COR-L47 (cell line): ENCODE measurements at regions not wholly inside any gene's neighbourhood (a gene's known extent, or its start where the extent isn't known, plus 50 kb on each side); places are given as distances from the start of the nearest gene placed in this dataset.

ENCODE experiments used
- DNase-seq: peaks from one replicate; lab custom pipeline; 2025; lab: John Stamatoyannopoulos, UW

- no peak for DNase-seq
Observed at GRCh38 chr4:26140150-26140898, 180.5 kb upstream of the RBPJ start.

DNA sequence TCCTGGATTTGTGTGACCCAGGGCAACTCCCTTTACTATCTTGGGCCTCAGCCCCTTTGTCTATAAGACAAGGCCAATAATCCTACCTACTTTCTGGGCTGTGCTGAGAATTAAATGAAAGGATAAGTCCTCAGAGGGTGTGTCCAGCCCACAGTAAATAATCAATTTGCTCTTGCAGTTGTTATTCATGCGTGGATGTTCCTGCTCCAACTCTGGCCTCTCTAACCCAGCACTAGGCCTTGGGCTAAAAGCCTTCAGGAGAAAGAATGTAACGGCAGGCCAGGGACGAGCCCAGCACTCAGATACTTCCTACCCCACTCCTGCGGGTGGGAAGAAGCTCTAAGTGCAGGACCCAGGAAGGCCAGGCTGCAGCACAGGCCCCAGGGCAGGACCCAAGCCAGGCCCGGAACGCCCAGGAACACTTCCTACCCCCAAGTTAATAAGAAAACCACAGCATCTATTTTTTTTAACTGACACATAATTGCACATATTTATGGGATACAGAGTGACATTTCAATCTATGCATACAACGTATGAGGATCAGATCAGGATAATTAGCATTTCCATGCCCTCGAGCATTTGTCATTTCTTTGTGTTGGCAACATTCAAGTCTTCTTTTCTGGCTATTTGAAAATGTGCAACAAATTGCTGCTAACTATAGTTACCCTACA is 179.6 kb upstream of the RBPJ start:
- no peak for DNase-seq

- no peak for DNase-seq
Observed at GRCh38 chr4:26141911-26142638, 178.7 kb upstream of the RBPJ start.

DNA sequence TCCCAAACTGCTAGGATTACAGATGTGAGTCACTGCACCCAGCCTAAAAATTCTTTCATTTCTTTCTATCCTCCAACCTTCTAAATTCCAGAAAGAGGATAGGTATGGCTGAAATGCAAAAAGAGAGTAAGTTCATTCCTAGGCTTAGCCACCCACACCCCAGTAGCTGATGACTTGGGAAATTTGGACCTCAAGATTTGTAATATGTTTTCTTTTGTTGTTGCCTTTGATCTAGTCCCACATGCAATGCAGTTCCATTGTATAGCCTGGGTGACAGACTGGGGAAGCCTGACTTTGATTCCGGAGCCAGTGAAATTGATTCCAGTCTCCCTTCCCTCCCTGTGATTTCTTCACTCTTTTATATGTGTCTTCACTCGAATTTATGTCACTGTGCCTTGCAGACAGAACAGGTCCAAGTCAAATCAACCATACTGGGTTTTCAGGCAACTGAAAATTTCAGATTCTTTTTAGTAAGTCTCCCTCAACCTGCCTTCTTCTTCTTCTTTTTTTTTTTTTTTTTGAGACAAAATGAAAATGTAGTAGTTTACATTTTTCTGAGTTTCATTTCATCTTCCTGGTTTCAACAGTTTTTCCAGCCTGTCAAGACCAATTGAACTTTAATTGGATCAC is 176.2 kb upstream of the RBPJ start:
- DNase-seq = no peak

- DNase-seq = peak; percentile 14
Observed at GRCh38 chr4:26145212-26145611, 175.6 kb upstream of the RBPJ start.

GRCh38 chr4:26148927-26149326 is 171.9 kb upstream of the RBPJ start:
- no peak for DNase-seq

- no peak for DNase-seq
Observed at GRCh38 chr4:26150948-26151347, 169.9 kb upstream of the RBPJ start.

DNA sequence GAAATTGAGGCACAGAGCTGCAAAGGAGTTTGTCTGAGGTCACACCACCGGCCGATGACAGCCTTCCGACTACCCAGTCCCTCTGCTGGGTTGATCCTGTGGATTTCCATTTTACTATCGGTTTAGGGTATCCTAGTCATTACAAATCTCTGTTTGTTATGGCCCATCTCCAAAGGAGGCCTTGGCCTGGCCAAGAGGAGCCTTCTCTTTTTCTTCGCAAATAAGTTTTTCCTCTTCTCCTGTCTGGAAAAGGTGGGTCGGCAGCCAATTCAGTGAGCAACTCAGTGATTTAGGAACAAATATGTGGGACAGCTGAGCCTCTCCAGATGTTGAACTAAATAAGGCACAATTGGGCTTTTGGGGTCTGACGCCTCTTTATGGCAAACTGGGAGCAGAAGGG is 169.2 kb upstream of the RBPJ start:
- no peak for DNase-seq

GRCh38 chr4:26152056-26152455 is 168.8 kb upstream of the RBPJ start:
- no peak for DNase-seq

GRCh38 chr4:26157541-26157940 is 163.3 kb upstream of the RBPJ start:
- no peak for DNase-seq

DNA sequence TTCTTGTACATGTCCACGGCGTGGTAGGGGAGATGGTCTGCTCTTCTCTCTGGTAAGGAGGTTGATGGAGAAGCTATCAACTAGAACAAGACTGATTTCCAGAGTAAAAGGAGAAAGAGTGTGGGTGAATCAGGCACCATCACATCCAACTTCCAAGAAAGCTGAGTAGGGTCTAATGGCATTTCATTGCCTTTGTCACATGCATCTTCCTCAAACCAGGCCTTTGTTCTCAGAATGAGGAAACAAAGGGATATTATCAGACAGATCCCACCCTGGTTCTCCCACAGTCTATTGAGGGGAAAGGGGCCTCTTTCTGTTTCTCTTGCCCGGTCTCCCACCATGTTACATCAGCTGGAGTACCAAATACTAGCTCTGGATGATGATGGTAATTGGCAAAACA is 160.2 kb upstream of the RBPJ start:
- DNase-seq = no peak

- no peak for DNase-seq
Observed at GRCh38 chr4:26161030-26161824, 159.6 kb upstream of the RBPJ start.

- no peak for DNase-seq
Observed at GRCh38 chr4:26162101-26162500, 158.7 kb upstream of the RBPJ start.

- no peak for DNase-seq
Observed at GRCh38 chr4:26163425-26164362, 157.1 kb upstream of the RBPJ start.

GRCh38 chr4:26171501-26171900 is 149.3 kb upstream of the RBPJ start:
- no peak for DNase-seq

DNA sequence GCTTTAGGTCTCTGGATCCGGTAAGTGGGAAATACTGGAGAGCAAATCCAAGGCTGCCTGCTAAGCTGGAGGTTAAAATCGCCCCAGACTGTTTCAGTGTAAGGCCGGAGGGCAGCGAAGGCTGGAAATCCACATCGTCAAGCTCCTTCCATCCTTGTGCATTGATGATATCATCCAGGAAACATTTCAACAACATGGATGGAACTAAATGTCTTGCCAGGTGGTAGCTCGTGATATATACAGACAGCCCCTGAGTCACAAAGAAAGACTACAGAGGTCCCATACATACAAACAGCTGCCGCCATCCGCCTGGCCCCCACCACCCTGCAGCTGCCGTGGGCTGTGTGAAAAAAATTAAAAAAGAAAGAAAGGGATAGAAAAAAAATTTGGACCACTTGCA is 148.9 kb upstream of the RBPJ start:
- DNase-seq = no peak

DNA sequence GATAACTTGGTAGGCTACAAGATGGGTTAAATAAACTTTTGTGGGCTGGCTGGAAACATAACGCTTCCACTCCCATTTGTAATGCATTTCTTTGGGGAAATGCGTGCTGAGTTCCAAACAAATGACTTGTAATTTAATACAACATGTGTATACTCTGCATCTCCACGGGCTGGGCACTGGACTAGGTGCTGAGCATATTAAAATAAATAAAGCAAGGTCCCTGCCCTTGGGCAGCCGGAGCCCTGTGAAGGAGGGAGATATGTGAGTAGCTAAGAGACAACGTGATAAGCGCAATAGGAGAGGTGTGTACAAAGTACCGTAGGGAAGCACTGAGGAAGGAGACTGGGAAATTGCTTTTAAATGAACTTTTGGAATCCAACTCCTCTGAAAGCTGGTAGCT is 147.2 kb upstream of the RBPJ start:
- no peak for DNase-seq

- no peak for DNase-seq
Observed at GRCh38 chr4:26174027-26174426, 146.8 kb upstream of the RBPJ start.

- no peak for DNase-seq
Observed at GRCh38 chr4:26175006-26175786, 145.6 kb upstream of the RBPJ start.

- DNase-seq = no peak
Observed at GRCh38 chr4:26175905-26176470, 144.8 kb upstream of the RBPJ start.
